HG03565 (cell line): ENCODE measurements at regions not wholly inside any gene's neighbourhood (a gene's known extent, or its start where the extent isn't known, plus 50 kb on each side); places are given as distances from the start of the nearest gene placed in this dataset.
"Not testable (repeated sequence)": the region's sequence is repeated elsewhere in the genome, so short reads cannot be mapped to it uniquely, and the experiment has no call there.

Experiments used
- ATAC-seq: cut with Tn5 transposase; IDR thresholded peaks from one replicate; pipeline ENCODE4 v1.9.1; 2021; ENCODE audit warnings: mild to moderate bottlenecking, moderate library complexity; ENCODE audit not compliant: unreplicated experiment

DNA sequence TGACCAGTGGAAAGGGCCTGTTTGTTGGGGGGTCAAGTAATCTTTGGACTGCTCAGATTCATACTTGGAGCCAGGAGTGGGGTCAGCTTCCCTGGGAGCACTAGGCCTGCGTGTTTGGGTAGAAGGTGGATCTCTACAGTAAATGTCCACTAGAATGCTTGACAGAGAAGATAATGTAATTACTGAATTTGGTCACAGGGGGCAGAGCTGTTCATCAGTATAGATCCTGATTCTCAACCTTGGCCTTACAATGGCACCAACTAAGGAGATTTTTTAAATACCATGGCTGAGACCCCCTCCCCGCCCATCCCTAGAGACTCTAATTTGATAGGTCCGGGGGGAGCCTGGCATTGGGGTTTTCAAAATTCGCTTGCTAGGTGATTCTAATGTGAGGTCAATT, 217.5 kb upstream of the PLXNA2 start:
- ATAC-seq: no peak

DNA sequence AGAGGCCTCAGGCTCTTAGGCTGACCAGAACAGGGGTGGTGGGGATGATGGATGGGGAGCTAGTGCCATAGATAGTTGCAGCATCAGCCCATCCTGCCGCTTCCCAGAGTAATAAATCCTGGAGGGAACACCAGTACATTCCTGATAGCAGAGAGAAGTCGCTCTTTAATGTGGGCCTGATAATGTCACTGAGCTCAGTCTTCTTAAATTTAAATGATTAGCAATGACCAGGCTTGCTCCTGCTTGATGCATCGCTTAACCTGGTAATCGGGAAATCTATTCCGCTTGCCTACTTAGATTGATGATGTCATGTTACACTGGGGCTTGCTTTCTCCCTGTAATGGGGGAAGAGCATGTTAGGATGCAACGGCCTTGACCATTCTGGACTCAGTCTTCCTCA, 218.6 kb upstream of the PLXNA2 start:
- no peak for ATAC-seq

DNA sequence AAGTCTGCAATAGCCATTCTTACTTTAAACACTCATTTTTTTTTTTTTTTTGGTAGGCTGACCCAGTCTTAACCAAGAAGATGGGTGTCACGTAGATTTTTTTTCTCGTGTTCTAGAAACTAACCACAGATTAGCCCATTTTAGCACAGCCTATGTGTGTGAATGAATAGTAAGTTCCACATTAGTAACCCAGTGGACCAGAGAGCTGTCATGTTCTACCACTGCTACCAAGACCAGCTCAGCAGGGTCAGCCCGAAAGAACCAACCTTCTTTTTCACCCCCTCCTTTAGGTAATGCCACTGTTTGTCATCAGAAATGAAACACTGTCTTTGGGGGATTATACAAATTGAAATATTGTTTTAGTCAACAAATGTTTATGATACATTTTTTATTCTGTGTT, 221.1 kb upstream of the PLXNA2 start:
- ATAC-seq: no peak

DNA sequence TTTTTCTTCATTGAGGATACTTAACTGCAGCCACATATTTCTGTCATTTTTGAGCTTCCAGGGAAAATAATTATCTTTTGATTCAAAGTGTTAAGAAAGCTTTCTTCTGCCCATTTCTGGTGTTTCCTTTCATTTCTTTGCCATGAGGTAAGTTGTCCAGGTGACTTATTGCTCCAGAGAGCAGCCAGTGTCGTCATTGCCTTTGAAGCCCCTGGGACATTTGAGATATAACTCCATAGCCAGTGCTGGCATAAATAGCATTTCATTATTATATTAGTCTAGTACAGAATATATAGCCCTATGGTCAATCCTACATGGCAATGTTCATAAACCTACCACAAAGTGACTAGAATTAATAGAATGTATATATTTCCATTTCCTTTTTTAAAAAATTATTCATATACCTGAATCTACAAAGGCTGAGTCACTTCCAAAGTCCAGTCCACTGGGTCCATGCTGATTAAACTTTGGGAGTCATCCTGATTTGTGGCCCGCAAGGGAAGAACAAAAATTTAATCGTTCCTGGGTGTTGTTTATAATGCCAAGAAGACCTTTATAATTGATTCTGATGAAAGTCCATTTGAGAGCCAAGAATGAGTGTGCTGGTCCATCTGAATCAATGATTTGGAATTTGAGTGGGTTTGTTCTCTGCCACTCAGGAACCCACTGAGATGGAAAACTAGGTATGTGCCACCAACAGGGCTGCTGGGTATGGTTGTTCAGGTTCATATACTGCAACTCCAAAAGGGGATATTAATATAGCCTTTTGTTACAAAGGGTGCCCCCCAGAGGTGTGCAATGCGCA, 221.8 kb upstream of the PLXNA2 start:
- no peak for ATAC-seq

DNA sequence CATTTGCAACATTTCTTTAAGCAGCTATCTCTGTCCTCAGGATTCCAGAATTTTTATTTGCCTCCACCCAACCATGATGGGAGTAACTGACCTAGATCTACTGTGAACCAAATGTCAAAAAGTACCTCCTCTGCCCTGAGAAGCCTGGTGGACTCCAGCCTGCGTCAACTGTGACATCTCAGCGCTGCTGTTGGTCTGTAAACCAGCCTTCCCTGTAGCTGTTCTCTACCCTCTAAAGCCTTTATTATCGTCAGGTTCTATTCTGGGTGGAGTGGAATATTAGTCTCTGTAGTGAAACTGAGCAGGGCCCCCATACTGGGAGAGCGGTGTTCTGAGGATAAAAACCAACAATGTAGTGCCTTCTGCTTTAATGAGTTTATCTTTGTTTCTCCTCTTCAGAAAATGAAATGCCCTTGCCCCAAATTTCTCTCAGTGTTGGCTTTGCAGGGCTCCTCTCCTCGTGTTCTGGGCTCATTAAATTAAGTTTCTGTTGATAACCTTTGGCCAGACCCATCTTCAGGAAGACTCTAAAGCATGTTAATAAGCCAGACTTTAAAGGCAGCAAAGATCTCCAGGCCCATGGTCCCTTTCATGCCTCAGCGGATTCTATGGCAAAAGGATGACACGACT, 223.1 kb upstream of the PLXNA2 start:
- no peak for ATAC-seq

DNA sequence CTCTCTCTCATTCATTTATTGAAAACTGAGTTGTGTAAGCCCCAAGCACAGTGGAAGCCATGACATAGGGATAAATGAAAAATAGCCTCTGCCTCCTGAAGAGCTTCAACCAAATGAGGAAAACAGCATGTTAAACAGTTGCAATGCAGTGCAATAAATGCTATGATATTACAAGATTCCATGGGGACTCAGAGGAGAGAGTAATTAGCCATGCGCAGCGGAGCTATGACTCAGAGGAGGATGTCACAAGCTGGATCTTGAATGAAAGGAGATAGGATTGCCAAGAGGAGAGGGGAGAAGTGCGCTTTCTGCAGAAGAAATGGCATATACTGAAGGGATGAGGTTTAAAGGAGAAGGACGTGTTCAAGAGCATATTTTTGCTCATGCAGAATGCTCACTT, 231.3 kb upstream of the PLXNA2 start:
- ATAC-seq: no peak

DNA sequence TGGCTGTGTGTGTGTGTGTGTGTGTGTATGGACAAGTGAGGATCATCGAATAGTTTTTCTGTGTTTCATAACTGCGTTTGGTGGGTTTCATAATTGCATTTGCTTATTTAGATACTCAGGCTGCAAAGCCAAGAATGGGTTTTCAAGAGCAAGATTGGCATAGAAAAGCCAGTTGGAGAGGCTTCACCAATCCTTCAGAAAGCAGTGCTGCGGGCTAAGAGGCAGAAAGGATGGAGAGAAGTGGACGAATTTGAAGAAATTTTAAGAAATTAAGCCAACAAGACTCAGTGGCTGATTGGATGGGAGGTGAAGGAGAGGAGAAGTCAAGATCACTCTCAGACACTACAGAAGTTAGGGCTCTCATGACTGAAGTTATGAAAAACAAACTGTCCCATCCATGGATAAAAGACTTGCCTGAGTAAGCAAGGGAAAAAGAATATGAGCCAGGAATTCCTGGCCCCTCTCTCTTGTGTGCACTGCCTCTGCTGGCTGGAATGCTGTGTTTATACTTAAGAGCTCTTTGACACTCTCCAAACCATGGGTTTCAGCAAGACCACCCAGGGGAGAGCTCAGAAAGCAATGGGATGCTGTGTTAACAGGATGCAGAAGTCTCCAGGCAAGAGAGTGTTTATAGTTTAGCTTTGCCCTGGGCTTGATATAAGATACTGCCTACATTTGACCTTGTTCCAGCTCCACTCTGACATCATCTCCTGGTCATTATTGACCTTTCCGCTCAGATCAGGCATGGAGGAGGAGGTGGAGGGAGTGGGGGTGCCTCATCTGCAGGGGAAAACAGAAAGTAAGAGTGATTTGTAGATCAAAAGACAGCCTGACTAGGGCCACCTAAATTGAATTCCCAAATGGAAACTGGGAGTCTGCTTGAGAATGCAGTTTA, 232.0 kb upstream of the PLXNA2 start:
- no peak for ATAC-seq

DNA sequence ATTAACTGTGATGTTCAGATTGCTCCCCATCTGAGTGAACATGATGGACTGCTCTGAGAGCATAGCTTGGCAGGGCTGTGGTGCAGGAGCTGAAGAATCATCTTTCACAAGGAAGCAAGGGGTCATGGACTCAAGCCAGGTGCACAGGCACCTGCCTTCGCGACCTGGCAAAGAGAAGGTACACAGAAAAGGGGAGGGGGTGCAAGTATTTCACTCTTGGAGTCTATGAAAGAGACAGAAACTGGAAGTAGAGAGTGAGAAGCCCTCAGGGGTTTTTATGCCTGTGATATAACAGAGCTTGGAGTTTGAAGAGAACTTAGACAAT, 232.6 kb upstream of the PLXNA2 start:
- ATAC-seq: no peak

DNA sequence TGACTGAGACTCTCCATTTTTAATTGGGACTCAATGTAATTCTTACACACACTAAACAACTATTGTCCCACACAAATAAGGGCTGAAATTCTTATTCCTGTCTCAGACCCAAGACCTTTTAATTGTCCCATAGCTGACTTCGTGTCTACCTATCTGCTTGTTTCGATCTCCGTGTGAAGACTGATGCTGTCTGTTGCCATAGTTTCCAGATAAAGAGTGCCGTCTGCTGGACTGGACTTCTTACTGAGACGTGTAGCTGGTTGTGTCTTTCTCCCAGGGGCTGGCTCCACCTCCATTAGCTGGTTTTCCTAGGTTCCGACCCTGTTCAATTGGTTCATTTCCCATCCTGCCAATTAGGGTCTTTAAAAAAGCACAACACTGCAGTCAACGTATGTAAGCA, 235.3 kb upstream of the PLXNA2 start:
- ATAC-seq: no peak

DNA sequence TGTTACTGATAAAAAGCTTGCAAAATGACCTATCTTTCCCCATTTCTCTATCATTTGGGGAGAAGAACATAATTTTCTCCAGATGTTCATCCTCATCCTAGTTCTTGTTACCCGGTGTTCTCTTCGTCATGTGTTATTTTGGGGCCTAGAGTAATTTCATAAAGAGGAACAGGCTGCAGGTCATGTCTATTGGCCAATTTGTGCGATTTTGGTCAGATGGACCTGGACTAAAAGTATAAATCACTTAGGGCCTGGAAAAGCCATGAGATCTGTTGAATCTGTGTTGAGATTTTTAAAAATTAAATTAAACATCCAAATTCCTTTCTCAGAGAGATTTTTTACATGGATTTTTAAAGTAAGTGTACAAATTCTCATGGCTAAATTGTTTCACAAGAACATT, 241.3 kb upstream of the PLXNA2 start:
- no peak for ATAC-seq

DNA sequence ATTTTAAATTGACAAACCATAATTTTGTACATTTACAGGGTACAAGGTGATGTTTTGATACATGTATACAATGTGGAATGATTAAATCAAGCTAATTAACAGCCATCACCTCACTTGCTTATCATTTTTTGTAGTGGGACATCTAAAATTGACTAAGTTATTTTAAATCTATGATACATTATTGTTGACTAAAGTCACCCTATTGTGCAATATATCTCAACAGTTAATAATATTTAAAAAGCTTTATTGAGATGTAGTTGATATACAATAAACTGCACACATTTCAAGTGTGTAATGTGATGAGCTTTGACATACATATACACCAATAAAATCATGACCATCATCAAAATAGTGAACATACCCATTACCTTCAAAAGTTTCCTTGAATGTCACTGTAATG, 242.5 kb upstream of the PLXNA2 start:
- no peak for ATAC-seq

DNA sequence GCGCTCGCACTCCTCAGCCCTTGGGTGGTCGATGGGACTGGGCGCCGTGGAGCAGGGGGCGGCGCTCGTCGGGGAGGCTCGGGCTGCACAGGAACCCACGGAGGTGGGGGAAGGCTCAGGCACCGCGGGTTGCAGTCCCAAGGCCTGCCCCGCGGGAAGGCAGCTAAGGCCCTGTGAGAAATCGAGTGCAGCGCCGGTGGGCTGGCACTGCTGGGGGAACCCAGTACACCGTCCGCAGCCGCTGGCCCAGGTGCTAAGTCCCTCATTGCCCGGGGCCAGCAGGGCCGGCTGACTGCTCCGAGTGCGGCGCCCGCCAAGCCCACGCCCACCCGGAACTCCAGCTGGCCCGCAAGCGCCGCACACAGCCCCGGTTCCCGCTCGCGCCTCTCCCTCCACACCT, 244.2 kb upstream of the PLXNA2 start:
- ATAC-seq: not testable (repeated sequence)

DNA sequence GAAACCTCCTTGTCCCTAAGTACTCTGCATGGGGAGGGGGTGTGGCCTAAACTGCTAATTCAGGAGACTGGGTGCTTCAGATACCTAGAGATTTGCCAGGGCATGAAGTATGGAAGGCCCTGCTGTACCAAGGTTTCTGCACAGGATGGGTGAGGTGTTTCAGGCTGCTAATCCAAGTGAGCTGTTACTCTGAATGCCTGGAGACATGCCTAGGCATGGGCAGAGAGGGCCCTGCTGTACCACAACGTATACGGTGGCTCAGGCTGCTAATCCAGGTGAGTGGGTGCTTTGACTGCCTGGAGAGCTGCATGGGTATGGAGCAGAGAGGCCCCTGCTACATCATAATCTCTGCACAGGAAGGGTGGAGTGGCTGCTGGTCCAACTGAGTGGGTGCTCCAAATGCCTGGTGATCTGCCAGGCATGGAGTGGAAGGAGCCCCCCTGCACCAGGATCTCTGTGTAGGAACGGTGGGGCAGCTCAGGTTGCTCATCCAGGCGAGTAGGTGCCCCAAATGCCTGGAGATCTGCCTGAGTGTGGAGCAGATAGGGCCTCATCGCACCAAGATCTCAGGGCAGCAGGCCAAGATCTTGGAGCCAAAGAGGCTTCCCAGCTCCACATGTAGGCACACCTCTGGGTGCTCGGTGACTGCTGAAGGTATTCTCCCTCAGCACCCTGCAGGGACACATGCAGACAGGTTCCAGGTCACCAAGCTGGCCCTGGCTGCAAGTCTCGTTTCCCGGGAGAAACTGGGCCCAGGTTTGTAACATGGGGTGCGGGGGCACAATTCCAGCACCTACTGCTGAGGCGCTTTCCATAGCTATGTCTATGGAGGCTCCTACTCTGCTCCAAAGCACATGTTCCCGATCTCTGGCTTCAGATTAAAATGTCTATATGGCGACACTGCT, 252.5 kb upstream of the PLXNA2 start:
- ATAC-seq: no peak

DNA sequence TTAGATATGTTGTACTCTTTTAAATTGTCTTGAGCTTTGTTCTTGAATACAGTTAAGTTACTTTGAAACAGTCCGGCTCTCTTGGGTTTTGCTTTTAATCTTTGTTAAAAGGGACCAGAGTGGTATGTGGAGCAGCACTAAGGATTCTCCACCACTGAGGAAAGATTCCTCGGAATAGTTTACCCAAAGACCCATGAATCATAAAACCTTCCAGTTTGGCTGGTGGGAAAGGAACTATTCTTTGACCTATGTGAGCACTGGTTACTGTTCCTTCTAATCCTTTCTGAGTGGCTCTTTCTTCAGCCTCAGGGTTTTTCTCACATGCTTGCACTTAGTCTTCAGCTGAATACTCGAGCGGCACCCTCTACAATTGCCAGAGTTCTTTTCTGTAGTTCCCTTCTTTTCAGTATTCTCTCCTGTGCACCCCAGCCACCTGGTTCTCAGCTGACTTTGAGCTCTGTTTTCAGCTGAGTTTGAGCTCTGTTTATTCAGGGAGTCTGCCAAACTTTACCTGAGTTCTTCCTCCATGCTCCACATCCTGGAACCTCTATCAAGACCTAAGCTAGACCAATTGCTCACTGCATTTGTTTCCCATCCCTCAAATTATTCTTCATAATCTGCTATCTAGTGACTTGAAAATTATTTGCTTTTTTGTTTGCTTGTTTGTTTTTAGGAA, 253.8 kb upstream of the PLXNA2 start:
- ATAC-seq: no peak

DNA sequence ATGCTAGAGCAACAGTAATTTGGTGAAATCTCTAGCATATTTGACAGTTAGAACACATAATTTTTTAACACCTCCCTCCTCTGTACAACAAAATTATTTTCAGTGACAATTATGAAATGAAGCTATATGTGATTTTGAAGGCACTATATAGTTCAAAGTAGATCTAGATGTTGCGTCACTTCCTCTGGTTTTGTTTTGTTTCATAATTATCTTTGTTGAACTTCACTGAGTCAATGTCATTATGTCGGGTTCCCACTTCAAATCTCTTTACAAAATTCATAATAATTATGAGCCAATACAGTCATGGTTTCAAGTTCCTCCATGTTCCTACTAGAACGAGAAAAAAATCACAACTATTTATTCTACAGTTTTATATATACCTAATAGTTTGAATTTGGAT, 254.8 kb upstream of the PLXNA2 start:
- ATAC-seq: no peak

DNA sequence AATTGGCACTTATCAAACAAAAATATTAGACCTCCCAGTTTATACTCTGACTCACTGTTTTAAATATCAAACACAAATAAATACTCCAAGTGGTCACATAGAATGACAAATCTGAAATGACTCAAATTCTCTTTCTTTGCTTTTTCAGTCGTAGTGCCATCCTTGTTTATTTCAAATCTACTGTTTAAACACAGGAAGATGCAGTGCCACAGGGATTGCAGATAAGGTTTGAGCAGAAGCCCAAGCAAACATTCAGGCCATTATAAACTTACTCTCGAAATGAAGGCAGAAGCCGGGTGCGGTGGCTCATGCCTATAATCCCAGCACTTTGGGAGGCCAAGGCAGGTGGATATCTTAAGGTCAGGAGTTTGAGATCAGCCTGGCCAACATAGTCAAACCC, 255.4 kb upstream of the PLXNA2 start:
- no peak for ATAC-seq

DNA sequence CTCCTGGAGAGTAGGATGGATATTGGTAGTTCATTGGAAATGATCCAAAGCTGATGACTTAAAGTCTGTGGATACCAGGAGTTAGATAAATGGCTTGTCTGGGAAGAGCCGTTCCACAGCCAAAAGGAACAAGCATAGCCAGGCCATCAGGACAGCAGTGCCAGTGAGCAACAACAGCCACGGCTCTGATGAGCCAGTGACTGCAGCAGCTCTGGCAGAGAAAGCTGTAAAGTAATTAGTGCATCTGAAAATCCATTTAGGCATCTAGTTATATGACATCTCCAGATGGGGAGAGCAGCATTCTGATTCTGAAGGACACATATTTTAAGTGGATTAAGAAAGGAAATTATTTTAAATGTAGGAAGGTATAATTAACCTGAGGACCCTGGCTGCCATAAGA, 256.2 kb upstream of the PLXNA2 start:
- no peak for ATAC-seq

DNA sequence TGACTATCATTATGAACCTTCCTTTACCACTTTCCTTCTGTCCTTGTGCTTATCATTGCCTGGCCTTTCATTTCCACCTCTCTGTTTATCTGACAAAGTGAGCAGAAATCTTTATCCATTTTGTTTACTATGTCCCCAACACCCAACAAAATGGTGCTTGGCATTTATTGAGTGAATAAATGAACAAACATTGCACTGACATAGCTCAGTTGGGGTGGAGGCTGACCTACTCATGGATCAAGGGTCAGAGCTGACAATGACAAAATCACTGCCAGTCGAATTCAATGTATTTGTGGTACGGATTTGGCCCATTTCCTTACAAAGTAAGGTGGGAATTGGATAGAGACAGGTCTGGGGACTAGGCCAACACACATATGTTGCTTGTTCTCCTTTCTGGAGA, 257.4 kb upstream of the PLXNA2 start:
- ATAC-seq: no peak

DNA sequence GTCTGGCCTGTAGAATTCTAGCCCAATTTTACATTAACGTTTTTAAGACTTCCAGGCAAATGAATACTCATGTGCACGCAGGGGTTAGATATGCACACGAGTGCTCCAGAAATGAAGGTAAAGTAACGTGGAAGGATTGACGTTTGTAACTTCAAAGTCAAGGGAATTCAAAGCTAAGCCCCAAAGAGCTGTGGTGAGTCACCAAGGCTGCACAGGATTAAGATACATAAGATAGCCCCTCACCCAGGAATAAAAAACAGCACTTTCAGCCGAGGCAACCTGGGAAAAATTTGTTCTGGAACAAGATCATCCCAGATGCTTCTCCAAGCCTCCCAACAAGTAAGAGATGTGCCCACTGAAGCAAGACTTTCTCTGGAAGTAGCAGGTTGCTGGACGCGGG, 259.6 kb upstream of the PLXNA2 start:
- no peak for ATAC-seq

DNA sequence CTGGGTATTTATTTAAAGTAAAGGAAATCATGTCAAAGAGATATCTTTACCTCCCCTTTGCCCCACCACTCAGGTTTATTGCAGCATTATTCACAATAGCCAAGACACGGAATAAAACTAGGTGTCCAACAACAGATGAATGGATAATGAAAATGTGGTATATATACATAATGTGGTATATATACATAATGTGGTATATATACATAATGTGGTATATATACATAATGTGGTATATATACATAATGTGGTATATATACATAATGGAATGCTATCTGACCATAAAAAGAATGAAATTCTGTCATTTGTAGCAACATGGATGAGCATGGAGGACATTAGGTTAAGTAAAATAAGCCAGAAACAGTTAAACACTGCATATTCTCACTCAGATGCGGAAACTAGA, 262.6 kb upstream of the PLXNA2 start:
- no peak for ATAC-seq
